ENCODE measurements at regions not wholly inside any gene's neighbourhood (a gene's known extent, or its start where the extent isn't known, plus 50 kb on each side); places are given as distances from the start of the nearest gene placed in this dataset.
"Not testable (repeated sequence)": the region's sequence is repeated elsewhere in the genome, so short reads cannot be mapped to it uniquely, and the experiment has no call there.

DNA sequence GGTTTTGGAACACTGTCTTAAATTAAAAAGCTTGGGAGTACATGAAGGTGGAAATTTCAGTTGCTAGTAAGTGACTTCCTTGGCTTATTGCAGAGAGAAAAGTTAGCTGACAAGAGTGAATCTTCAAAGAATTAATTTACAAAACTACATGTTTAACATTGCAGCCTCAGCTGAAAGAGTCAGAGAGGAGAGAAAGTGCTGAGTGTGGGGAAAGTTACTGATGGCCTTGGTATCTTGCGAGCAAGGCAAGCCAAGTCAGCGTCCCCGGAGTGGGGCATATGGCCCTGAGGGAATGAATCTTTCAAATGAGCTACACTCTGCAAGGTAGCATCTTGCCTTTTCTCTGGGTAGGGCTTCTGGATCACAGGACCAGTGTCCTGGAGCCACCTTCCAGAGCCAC lies 131.3 kb downstream of the LPIN1 start:
- peaks cover 27% of the 10 kb centered on the region for H3K4me1 ChIP-seq (ENCODE audit: insufficient read depth, low read length)
- H3K4me2 ChIP-seq (ENCODE audit: insufficient read depth, low read length), result no peak overlapping the region
- DNase-seq (no peak), ATAC-seq (ENCODE audit: insufficient read depth, low read depth) (no peak)
- H2AFZ ChIP-seq (ENCODE audit: low read depth, low read length), result no peak overlapping the region
- H3K27me3 ChIP-seq (ENCODE audit: insufficient read depth, low read length, poor library complexity), result no peaks in the 10 kb centered on the region
- no peak overlapping the region for H3K4me3 ChIP-seq (ENCODE audit: low read depth in 1 of 2, low read length in 2 of 2)
- H4K20me1 ChIP-seq (ENCODE audit: insufficient read depth, low read length), result no peaks in the 10 kb centered on the region
- H3K9ac ChIP-seq (ENCODE audit: low read depth, low read length), result no peak overlapping the region
- no peaks in the 10 kb centered on the region for H3K36me3 ChIP-seq (ENCODE audit: insufficient read depth, low read length)
- no peaks in the 10 kb centered on the region for H3K79me2 ChIP-seq (ENCODE audit: insufficient read depth, low read length)
- TF ChIP-seq, protein P1, sequence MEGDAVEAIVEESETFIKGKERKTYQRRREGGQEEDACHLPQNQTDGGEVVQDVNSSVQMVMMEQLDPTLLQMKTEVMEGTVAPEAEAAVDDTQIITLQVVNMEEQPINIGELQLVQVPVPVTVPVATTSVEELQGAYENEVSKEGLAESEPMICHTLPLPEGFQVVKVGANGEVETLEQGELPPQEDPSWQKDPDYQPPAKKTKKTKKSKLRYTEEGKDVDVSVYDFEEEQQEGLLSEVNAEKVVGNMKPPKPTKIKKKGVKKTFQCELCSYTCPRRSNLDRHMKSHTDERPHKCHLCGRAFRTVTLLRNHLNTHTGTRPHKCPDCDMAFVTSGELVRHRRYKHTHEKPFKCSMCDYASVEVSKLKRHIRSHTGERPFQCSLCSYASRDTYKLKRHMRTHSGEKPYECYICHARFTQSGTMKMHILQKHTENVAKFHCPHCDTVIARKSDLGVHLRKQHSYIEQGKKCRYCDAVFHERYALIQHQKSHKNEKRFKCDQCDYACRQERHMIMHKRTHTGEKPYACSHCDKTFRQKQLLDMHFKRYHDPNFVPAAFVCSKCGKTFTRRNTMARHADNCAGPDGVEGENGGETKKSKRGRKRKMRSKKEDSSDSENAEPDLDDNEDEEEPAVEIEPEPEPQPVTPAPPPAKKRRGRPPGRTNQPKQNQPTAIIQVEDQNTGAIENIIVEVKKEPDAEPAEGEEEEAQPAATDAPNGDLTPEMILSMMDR (IDR thresholded peaks at IDR 0.05; ENCODE audit: borderline replicate concordance, extremely low read depth, low read length, poor library complexity, severe bottlenecking), result no peak
- TF ChIP-seq EZH2 (IDR thresholded peaks at IDR 0.05; ENCODE audit: borderline replicate concordance, low read depth, low read length, severe bottlenecking), result no peak
- no peaks in the 10 kb centered on the region for H3K9me3 ChIP-seq (ENCODE audit: insufficient read depth, low read length, severe bottlenecking)
- no peak overlapping the region for H3K27ac ChIP-seq (ENCODE audit: low read length)

DNA sequence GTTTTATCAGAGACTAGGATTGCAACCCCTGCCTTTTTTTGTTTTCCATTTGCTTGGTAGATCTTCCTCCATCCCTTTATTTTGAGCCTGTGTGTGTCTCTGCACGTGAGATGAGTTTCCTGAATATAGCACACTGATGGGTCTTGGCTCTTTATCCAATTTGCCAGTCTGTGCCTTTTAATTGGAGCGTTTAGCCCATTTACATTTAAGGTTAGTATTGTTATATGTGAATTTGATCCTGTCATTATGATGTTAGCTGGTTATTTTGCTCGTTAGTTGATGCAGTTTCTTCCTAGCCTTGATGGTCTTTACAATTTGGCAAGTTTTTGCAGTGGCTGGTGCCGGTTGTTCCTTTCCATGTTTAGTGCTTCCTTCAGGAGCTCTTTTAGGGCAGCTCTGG lies 138.8 kb downstream of the LPIN1 start:
- not testable (repeated sequence) for ATAC-seq (ENCODE audit: insufficient read depth, low read depth); H3K27me3 ChIP-seq (ENCODE audit: insufficient read depth, low read length, poor library complexity); H3K4me1 ChIP-seq (ENCODE audit: insufficient read depth, low read length)

DNA sequence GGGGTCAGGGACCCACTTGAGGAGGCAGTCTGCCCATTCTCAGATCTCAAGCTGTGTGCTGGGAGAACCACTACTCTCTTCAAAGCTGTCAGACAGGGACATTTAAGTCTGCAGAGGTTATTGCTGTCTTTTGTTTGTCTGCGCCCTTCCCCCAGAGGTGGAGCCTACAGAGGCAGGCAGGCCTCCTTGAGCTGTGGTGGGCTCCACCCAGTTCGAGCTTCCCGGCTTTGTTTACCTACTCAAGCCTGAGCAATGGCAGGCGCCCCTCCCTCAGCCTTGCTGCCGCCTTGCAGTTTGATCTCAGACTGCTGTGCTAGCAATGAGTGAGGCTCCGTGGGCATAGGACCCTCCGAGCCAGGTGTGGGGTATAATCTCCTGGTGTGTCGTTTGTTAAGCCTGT lies 140.5 kb downstream of the LPIN1 start:
- DNase-seq; H3K9ac ChIP-seq (ENCODE audit: low read depth, low read length); H3K27ac ChIP-seq (ENCODE audit: low read length); H3K4me1 ChIP-seq (ENCODE audit: insufficient read depth, low read length); H3K4me3 ChIP-seq (ENCODE audit: low read depth in 1 of 2, low read length in 2 of 2); H4K20me1 ChIP-seq (ENCODE audit: insufficient read depth, low read length); H2AFZ ChIP-seq (ENCODE audit: low read depth, low read length); ATAC-seq (ENCODE audit: insufficient read depth, low read depth); H3K79me2 ChIP-seq (ENCODE audit: insufficient read depth, low read length); H3K4me2 ChIP-seq (ENCODE audit: insufficient read depth, low read length); H3K36me3 ChIP-seq (ENCODE audit: insufficient read depth, low read length); H3K27me3 ChIP-seq (ENCODE audit: insufficient read depth, low read length, poor library complexity): not testable (repeated sequence)
- peaks cover 16% of the 10 kb centered on the region for H3K9me3 ChIP-seq (ENCODE audit: insufficient read depth, low read length, severe bottlenecking)

More for the DNA sequence above, 138.8 kb downstream of the LPIN1 start:
- not testable (repeated sequence) for H4K20me1 ChIP-seq (ENCODE audit: insufficient read depth, low read length); H3K4me3 ChIP-seq (ENCODE audit: low read depth in 1 of 2, low read length in 2 of 2); H3K79me2 ChIP-seq (ENCODE audit: insufficient read depth, low read length); DNase-seq; H3K9ac ChIP-seq (ENCODE audit: low read depth, low read length); H2AFZ ChIP-seq (ENCODE audit: low read depth, low read length); H3K4me2 ChIP-seq (ENCODE audit: insufficient read depth, low read length); H3K27ac ChIP-seq (ENCODE audit: low read length); H3K36me3 ChIP-seq (ENCODE audit: insufficient read depth, low read length)
- H3K9me3 ChIP-seq (ENCODE audit: insufficient read depth, low read length, severe bottlenecking), result peaks cover 15% of the 10 kb centered on the region

DNA sequence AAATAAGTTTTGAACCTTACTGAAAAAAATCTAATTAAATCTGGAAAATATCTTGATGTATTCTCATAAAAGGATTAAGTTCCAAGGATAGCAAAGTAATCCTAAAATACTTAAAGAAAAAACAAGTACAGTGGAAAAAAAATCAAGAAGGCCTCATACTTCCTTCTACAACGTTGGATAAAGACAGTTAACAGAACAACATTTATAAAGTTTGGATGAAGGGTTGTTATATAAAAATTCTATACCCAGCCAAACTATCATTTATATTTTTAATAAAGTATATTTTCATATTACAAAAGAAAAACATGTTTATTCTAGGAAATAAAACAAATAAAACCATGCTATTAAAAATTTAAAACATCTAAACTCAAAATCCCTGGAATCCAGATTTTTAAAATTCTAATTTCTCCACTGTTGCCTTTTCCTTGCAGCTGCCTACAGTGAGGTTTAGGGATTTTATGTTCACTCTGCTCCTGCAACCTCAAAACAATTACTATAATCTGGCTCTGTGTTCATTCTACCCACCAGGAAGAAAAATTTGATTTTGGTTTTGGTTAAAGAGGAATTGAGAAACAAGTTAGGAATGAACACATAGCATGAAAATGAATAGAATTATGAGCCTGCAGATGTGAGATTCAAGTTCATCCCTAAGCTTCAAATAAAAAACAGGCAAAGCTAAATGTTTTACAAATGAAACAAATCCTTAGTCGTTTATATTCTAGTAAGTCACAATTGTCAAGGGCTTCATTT lies 142.8 kb downstream of the LPIN1 start:
- H3K4me2 ChIP-seq (ENCODE audit: insufficient read depth, low read length), result no peak overlapping the region
- H3K4me3 ChIP-seq (ENCODE audit: low read depth in 1 of 2, low read length in 2 of 2), result no peak overlapping the region
- no peak overlapping the region for H2AFZ ChIP-seq (ENCODE audit: low read depth, low read length)
- H4K20me1 ChIP-seq (ENCODE audit: insufficient read depth, low read length), result no peaks in the 10 kb centered on the region
- DNase-seq, result no peak
- ATAC-seq (ENCODE audit: insufficient read depth, low read depth), result no peak
- H3K4me1 ChIP-seq (ENCODE audit: insufficient read depth, low read length), result no peaks in the 10 kb centered on the region
- no peaks in the 10 kb centered on the region for H3K27me3 ChIP-seq (ENCODE audit: insufficient read depth, low read length, poor library complexity)
- H3K79me2 ChIP-seq (ENCODE audit: insufficient read depth, low read length), result no peaks in the 10 kb centered on the region
- no peak overlapping the region for H3K27ac ChIP-seq (ENCODE audit: low read length)
- H3K9ac ChIP-seq (ENCODE audit: low read depth, low read length), result no peak overlapping the region
- no peak for TF ChIP-seq EZH2 (IDR thresholded peaks at IDR 0.05; ENCODE audit: borderline replicate concordance, low read depth, low read length, severe bottlenecking)
- H3K9me3 ChIP-seq (ENCODE audit: insufficient read depth, low read length, severe bottlenecking), result peaks cover 16% of the 10 kb centered on the region
- H3K36me3 ChIP-seq (ENCODE audit: insufficient read depth, low read length), result no peaks in the 10 kb centered on the region

DNA sequence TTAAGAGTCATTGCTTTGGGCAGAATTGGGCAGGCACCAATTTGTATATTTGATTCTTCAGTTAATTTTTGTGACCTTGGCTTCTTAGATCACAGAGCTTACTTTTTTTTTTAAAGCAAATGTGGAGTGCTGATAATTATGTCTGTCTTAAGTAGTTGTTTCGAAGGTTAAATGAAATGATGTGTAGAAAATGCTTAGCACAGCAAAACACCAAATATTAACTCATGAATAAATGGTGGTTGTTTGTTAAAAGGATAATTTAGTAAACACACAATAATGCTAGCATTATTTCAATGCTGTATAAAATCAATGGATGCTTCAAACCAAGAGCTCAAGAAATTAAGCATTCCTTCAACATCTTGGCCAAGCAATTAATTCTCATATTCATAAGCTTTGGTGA lies 143.4 kb downstream of the LPIN1 start:
- TF ChIP-seq EZH2 (IDR thresholded peaks at IDR 0.05; ENCODE audit: borderline replicate concordance, low read depth, low read length, severe bottlenecking), result no peak
- TF ChIP-seq, protein P1 (IDR thresholded peaks at IDR 0.05; ENCODE audit: borderline replicate concordance, extremely low read depth, low read length, poor library complexity, severe bottlenecking), result no peak
- ATAC-seq (ENCODE audit: insufficient read depth, low read depth), result no peak
- Histone ChIP-seq H3K9me3 (ENCODE audit: insufficient read depth, low read length, severe bottlenecking) (peaks cover 16% of the 10 kb centered on the region), H3K27me3 (ENCODE audit: insufficient read depth, low read length, poor library complexity) (no peaks in the 10 kb centered on the region), H2AFZ (ENCODE audit: low read depth, low read length) (no peak overlapping the region), H3K4me1 (ENCODE audit: insufficient read depth, low read length) (no peaks in the 10 kb centered on the region), H3K9ac (ENCODE audit: low read depth, low read length) (no peak overlapping the region), H4K20me1 (ENCODE audit: insufficient read depth, low read length) (no peaks in the 10 kb centered on the region), H3K79me2 (ENCODE audit: insufficient read depth, low read length) (no peaks in the 10 kb centered on the region), H3K4me2 (ENCODE audit: insufficient read depth, low read length) (no peak overlapping the region), H3K4me3 (ENCODE audit: low read depth in 1 of 2, low read length in 2 of 2) (no peak overlapping the region), H3K36me3 (ENCODE audit: insufficient read depth, low read length) (no peaks in the 10 kb centered on the region), H3K27ac (ENCODE audit: low read length) (no peak overlapping the region)
- no peak for DNase-seq
